HepG2 (cell line): ENCODE measurements at regions not wholly inside any gene's neighbourhood (a gene's known extent, or its start where the extent isn't known, plus 50 kb on each side); places are given as distances from the start of the nearest gene placed in this dataset.

Experiments
- ATAC-seq: fragments of 200-7000 bp; cut with Tn5 transposase; 3 replicates; pipeline ENCODE4 v1.9.1; 2020; ENCODE audit warnings: mild to moderate bottlenecking, moderate library complexity
- BruUV-seq: library from RNA; stranded (reverse); fragments of 400-500 nt; replicated peaks from 2 replicates; lab custom pipeline; 2021; lab: Mats Ljungman, UMichigan
- CTCF ChIA-PET: fragments of 300-600 bp; formaldehyde crosslinking; extraction: SDS; loops from one replicate; lab custom pipeline; 2021; ENCODE audit warnings: low total read pairs, inconsistent platforms, low intra/inter-chr PET ratio; lab: Yijun Ruan, JAX
- POLR2A ChIA-PET: fragments of 350-600 bp; sonication (Branson Sonifier 250); formaldehyde crosslinking; loops from one replicate; lab custom pipeline; 2020; ENCODE audit warnings: antibody characterized with exemption, inconsistent platforms; lab: Yijun Ruan, JAX
- DNase-seq: peaks from one replicate; pipeline ENCODE4 v3.0.0-alpha.2; 2015; ENCODE audit warnings: low spot score
- FAIRE-seq: peaks from 3 replicates; lab custom pipeline; 2011; peaks lifted over from hg19 to GRCh38; lab: Jason Lieb, UNC
- H2AFZ ChIP-seq: one replicate; pipeline ENCODE4 v1.6.1; 2011; ENCODE audit warnings: low read length, inconsistent platforms
- H3K27ac ChIP-seq: fragments of 300-600 bp; 3 replicates; pipeline ENCODE4 v1.8.0; 2011; ENCODE audit warnings: mixed run types, mild to moderate bottlenecking, mixed read lengths, low read length, inconsistent platforms; ENCODE audit not compliant: insufficient read depth; ENCODE audit errors: extremely low read length
- H3K27me3 ChIP-seq, 2 experiments: fragments of 200-600 bp in 1 of 2; 2 replicates in 1 of 2; 3 replicates in 1 of 2; pipeline versions ENCODE4 v1.6.0 to v1.8.0; 2011; ENCODE audit warnings: low read length in 2 of 2, mild to moderate bottlenecking in 2 of 2, moderate library complexity in 2 of 2, inconsistent platforms in 1 of 2; ENCODE audit not compliant: insufficient read depth in 2 of 2, control insufficient read depth in 1 of 2
- H3K36me3 ChIP-seq, 2 experiments: fragments of 200-600 bp in 1 of 2; replicated peaks in 1 of 2; 2 replicates in 1 of 2; 3 replicates in 1 of 2; pipeline versions ENCODE4 v1.5.1 to v1.8.0; 2011; ENCODE audit warnings: low read length in 2 of 2, inconsistent platforms in 1 of 2; ENCODE audit not compliant: insufficient read depth in 2 of 2, control insufficient read depth in 1 of 2
- H3K4me1 ChIP-seq: 2 replicates; pipeline ENCODE4 v1.5.1; 2012; ENCODE audit warnings: low read length, inconsistent platforms; ENCODE audit not compliant: insufficient read depth
- H3K4me2 ChIP-seq: 2 replicates; pipeline ENCODE4 v1.6.0; 2011; ENCODE audit warnings: low read depth, low read length, inconsistent platforms
- H3K4me3 ChIP-seq, 3 experiments: fragments of 200-600 bp in 1 of 3; sonication (generic), shearing (Covaris generic) in 1 of 3; replicated peaks in 1 of 3; 2 replicates each; pipeline ENCODE4 v1.5.1; 2011 to 2016; ENCODE audit warnings: low read length in 3 of 3, inconsistent platforms in 2 of 3, low read depth in 2 of 3, mild to moderate bottlenecking in 2 of 3, control low read depth in 1 of 3, mixed read lengths in 1 of 3; ENCODE audit not compliant: insufficient read depth in 1 of 3
- H3K79me2 ChIP-seq: one replicate; pipeline ENCODE4 v1.6.1; 2011; ENCODE audit warnings: low read length, inconsistent platforms; ENCODE audit not compliant: insufficient read depth
- H3K9ac ChIP-seq: 2 replicates; pipeline ENCODE4 v1.6.0; 2011; ENCODE audit warnings: mild to moderate bottlenecking, low read depth, low read length, inconsistent platforms; ENCODE audit not compliant: insufficient read depth
- H3K9me3 ChIP-seq: 2 replicates; pipeline ENCODE4 v1.5.1; 2012; ENCODE audit warnings: mild to moderate bottlenecking, low read length
- H4K20me1 ChIP-seq: 2 replicates; pipeline ENCODE4 v1.6.0; 2011; ENCODE audit warnings: inconsistent platforms, mild to moderate bottlenecking, low read length, moderate library complexity; ENCODE audit not compliant: insufficient read depth
- AHR ChIP-seq: IDR thresholded peaks from 2 replicates; pipeline ENCODE4 v1.6.1; 2018; ENCODE audit warnings: missing genetic modification reagents, missing compliant biosample characterization
- DNMT1 ChIP-seq: sonication (generic); formaldehyde crosslinking; IDR thresholded peaks from 2 replicates; pipeline ENCODE4 v1.5.1; 2020; ENCODE audit warnings: mild to moderate bottlenecking, missing genetic modification reagents
- FOXJ3 ChIP-seq: sonication (generic); formaldehyde crosslinking; IDR thresholded peaks from 2 replicates; pipeline ENCODE4 v1.4.0; 2020; ENCODE audit warnings: missing genetic modification reagents, mild to moderate bottlenecking, borderline replicate concordance
- HBP1 ChIP-seq: IDR thresholded peaks from 2 replicates; pipeline ENCODE4 v1.6.1; 2016; ENCODE audit warnings: low read depth, control low read depth
- HOXA9 ChIP-seq: sonication (generic); formaldehyde crosslinking; IDR thresholded peaks from 2 replicates; pipeline ENCODE4 v1.8.1; 2022; ENCODE audit warnings: missing genetic modification reagents, mild to moderate bottlenecking, moderate library complexity, borderline replicate concordance
- KAT2B ChIP-seq: fragments of 150-350 bp; IDR thresholded peaks from 2 replicates; pipeline ENCODE4 v1.6.1; 2014; ENCODE audit warnings: low read depth, low read length, borderline replicate concordance
- KMT2A ChIP-seq: sonication (generic); formaldehyde crosslinking; IDR thresholded peaks from 2 replicates; pipeline ENCODE4 v1.4.0; 2020; ENCODE audit warnings: missing genetic modification reagents
- MXD1 ChIP-seq: sonication (generic); formaldehyde crosslinking; IDR thresholded peaks from 2 replicates; pipeline ENCODE4 v1.4.0; 2020; ENCODE audit warnings: mild to moderate bottlenecking, missing genetic modification reagents
- NFE2 ChIP-seq: sonication (generic); formaldehyde crosslinking; IDR thresholded peaks from 2 replicates; pipeline ENCODE4 v1.4.0; 2020; ENCODE audit warnings: missing genetic modification reagents
- TEF ChIP-seq: sonication (generic); formaldehyde crosslinking; IDR thresholded peaks from 2 replicates; pipeline ENCODE4 v1.5.0; 2020; ENCODE audit warnings: missing genetic modification reagents
- ZNF543 ChIP-seq: sonication (generic); formaldehyde crosslinking; IDR thresholded peaks from 2 replicates; pipeline ENCODE4 v1.4.0; 2020; ENCODE audit warnings: mild to moderate bottlenecking, missing genetic modification reagents
- ZSCAN29 ChIP-seq: sonication (generic); formaldehyde crosslinking; conservative IDR thresholded peaks from 2 replicates; pipeline ENCODE4 v1.4.0; 2020; ENCODE audit warnings: mild to moderate bottlenecking, missing genetic modification reagents
- ZXDC ChIP-seq: sonication (generic); formaldehyde crosslinking; IDR thresholded peaks from 2 replicates; pipeline ENCODE4 v1.5.0; 2020; ENCODE audit warnings: mild to moderate bottlenecking, missing genetic modification reagents
- WGBS: methylation state at CpG from one replicate; pipeline ENCODE4 v1.1.6; 2017; ENCODE audit warnings: low lambda C conversion rate; 5-methylcytosine and 5-hydroxymethylcytosine counted together
- in situ Hi-C: cut with HindIII; loops from 2 replicates; pipeline ENCODE4 v1.10.0; 2017; ENCODE audit warnings: low pct_unique_long_range_greater_than_20kb; ENCODE audit not compliant: extremely low pct_ligation_motif_present
- intact Hi-C: fragments of 100-400 bp; cut with micrococcal nuclease; formaldehyde crosslinking; loops from one replicate; pipeline ENCODE4 v1.10.0; 2022; ENCODE audit not compliant: unreplicated experiment

GRCh38 chr10:120270906-120271305 lies 186.1 kb upstream of the PLPP4 start:
- Histone ChIP-seq H3K79me2 (no peaks in the 10 kb centered on the region), H3K27me3 (no peaks in the 10 kb centered on the region), H3K36me3 (no peaks in the 10 kb centered on the region), H3K9me3 (no peaks in the 10 kb centered on the region), H3K9ac (no peak overlapping the region), H3K27ac (no peak overlapping the region), H4K20me1 (no peaks in the 10 kb centered on the region), H3K4me1 (no peaks in the 10 kb centered on the region), H3K4me3 (no peak overlapping the region), H2AFZ (no peak overlapping the region), H3K4me2 (no peak overlapping the region)
- no peak for FAIRE-seq
- 0% methylated on average over 1 of the region's 1 CpG for WGBS
- intact Hi-C loops = no loop called here
- ChIA-PET CTCF (no interaction called here), POLR2A (no interaction called here)
- in situ Hi-C loops = no loop called here
- no peak for DNase-seq
- TF ChIP-seq ZNF543 (CRISPR knock-in tag) (no peak), ZXDC (no peak), HBP1 (CRISPR knock-in tag) (no peak), FOXJ3 (CRISPR knock-in tag) (no peak), ZSCAN29 (CRISPR knock-in tag) (no peak), AHR (CRISPR knock-in tag) (no peak), KMT2A (no peak), TEF (CRISPR knock-in tag) (no peak), KAT2B (no peak), NFE2 (CRISPR knock-in tag) (no peak), MXD1 (CRISPR knock-in tag) (no peak), DNMT1 (CRISPR knock-in tag) (no peak), HOXA9 (CRISPR knock-in tag) (no peak)
- ATAC-seq = no peak
- no TSS peak for BruUV-seq
